ENCODE measurements at regions not wholly inside any gene's neighbourhood (a gene's known extent, or its start where the extent isn't known, plus 50 kb on each side); places are given as distances from the start of the nearest gene placed in this dataset.
"Not testable (repeated sequence)": the region's sequence is repeated elsewhere in the genome, so short reads cannot be mapped to it uniquely, and the experiment has no call there.

DNA sequence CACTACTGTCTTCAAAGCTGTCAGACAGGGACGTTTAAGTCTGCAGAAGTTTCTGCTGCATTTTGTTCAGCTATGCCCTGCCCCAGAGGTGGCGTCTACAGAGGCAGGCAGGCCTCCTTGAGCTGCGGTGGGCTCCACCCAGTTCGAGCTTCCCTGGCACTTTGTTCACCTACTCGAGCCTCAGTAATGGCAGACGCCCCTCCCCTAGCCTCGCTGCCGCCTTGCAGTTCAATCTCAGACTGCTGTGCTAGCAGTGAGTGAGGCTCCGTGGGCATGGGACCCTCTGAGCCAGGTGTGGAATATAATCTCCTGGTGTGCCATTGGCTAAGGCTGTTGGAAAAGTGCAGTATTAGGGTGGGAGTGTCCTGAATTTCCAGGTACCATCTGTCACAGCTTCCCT, 433.5 kb upstream of the LMCD1 start:
- TF ChIP-seq, protein P1, sequence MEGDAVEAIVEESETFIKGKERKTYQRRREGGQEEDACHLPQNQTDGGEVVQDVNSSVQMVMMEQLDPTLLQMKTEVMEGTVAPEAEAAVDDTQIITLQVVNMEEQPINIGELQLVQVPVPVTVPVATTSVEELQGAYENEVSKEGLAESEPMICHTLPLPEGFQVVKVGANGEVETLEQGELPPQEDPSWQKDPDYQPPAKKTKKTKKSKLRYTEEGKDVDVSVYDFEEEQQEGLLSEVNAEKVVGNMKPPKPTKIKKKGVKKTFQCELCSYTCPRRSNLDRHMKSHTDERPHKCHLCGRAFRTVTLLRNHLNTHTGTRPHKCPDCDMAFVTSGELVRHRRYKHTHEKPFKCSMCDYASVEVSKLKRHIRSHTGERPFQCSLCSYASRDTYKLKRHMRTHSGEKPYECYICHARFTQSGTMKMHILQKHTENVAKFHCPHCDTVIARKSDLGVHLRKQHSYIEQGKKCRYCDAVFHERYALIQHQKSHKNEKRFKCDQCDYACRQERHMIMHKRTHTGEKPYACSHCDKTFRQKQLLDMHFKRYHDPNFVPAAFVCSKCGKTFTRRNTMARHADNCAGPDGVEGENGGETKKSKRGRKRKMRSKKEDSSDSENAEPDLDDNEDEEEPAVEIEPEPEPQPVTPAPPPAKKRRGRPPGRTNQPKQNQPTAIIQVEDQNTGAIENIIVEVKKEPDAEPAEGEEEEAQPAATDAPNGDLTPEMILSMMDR (IDR thresholded peaks at IDR 0.05; ENCODE audit: low read length) = not testable (repeated sequence)
- TF ChIP-seq EZH2 (IDR thresholded peaks at IDR 0.05; ENCODE audit: borderline replicate concordance, low read length) = not testable (repeated sequence)

Data from OCI-LY1 (cell line).